B cell (primary cell): ENCODE measurements at regions not wholly inside any gene's neighbourhood (a gene's known extent, or its start where the extent isn't known, plus 50 kb on each side); places are given as distances from the start of the nearest gene placed in this dataset.

Experiments
- ATAC-seq: fragments of 200-7000 bp; cut with Tn5 transposase; one replicate; pipeline ENCODE4 v1.10.0; 2021; ENCODE audit warnings: low read depth, mild to moderate bottlenecking, moderate number of reproducible peaks, moderate library complexity
- CTCF ChIA-PET: fragments of 350-600 bp; sonication (Branson Sonifier 250); formaldehyde crosslinking; loops from one replicate; lab custom pipeline; 2021; ENCODE audit warnings: antibody characterized with exemption, inconsistent platforms; lab: Charles Lee
- POLR2A ChIA-PET: fragments of 350-600 bp; sonication (Branson Sonifier 250); formaldehyde crosslinking; loops from one replicate; lab custom pipeline; 2021; ENCODE audit warnings: antibody characterized with exemption; lab: Charles Lee
- DNase-seq: peaks from one replicate; pipeline ENCODE4 v3.0.0; 2013
- H2AFZ ChIP-seq: 2 replicates; pipeline ENCODE4 v1.6.1; 2012; ENCODE audit warnings: mild to moderate bottlenecking, low read depth, low read length; ENCODE audit not compliant: insufficient read depth, poor library complexity, severe bottlenecking
- H3K27ac ChIP-seq, 2 donors: 1 replicate in 1 of 2; 2 replicates in 1 of 2; pipeline ENCODE4 v1.5.1; 2012 to 2013; ENCODE audit warnings: low read length in 2 of 2, mild to moderate bottlenecking in 2 of 2, moderate library complexity in 1 of 2
- H3K27me3 ChIP-seq, 4 experiments: fragments of 200-600 bp in 1 of 4; sonication (generic) in 1 of 4; replicated peaks in 1 of 4; 1 replicate in 2 of 4; 2 replicates in 2 of 4; pipeline versions ENCODE4 v1.6.1 to v1.7.0; 2013 to 2016; ENCODE audit warnings: low read length in 3 of 4, mild to moderate bottlenecking in 2 of 4, mixed read lengths in 1 of 4, moderate library complexity in 1 of 4; ENCODE audit not compliant: insufficient read depth in 4 of 4, control insufficient read depth in 3 of 4; ENCODE audit errors: control extremely low read depth in 1 of 4
- H3K36me3 ChIP-seq, 2 experiments: replicated peaks in 1 of 2; 1 replicate in 1 of 2; 2 replicates in 1 of 2; pipeline versions ENCODE4 v1.6.1 to v1.7.1; 2013; ENCODE audit warnings: low read length in 1 of 2; ENCODE audit not compliant: insufficient read depth in 2 of 2, control insufficient read depth in 1 of 2; ENCODE audit errors: control extremely low read depth in 1 of 2, extremely low read depth in 1 of 2
- H3K4me1 ChIP-seq, 2 donors: fragments of 200-600 bp in 1 of 2; sonication (generic) in 1 of 2; 1 replicate in 1 of 2; 2 replicates in 1 of 2; pipeline versions ENCODE4 v1.5.1 to v1.6.1; 2013 to 2017; ENCODE audit warnings: low read length in 2 of 2; ENCODE audit not compliant: control insufficient read depth in 2 of 2, insufficient read depth in 2 of 2
- H3K4me2 ChIP-seq: replicated peaks from 2 replicates; pipeline ENCODE3; 2012; ENCODE audit warnings: mild to moderate bottlenecking, low read depth, low read length; ENCODE audit not compliant: poor library complexity, severe bottlenecking
- H3K4me3 ChIP-seq, 5 experiments: fragments of 200-600 bp in 1 of 5; sonication (generic) in 1 of 5; 1 replicate in 3 of 5; 2 replicates in 2 of 5; pipeline versions ENCODE4 v1.5.1 to v1.7.0; 2011 to 2016; ENCODE audit warnings: low read length in 4 of 5, mild to moderate bottlenecking in 4 of 5, low read depth in 2 of 5, control low read depth in 1 of 5, moderate library complexity in 1 of 5; ENCODE audit not compliant: insufficient read depth in 1 of 5; ENCODE audit errors: control extremely low read depth in 1 of 5, extremely low read depth in 1 of 5
- H3K79me2 ChIP-seq: fragments of 200-600 bp; sonication (generic); one replicate; pipeline ENCODE4 v1.6.0; 2016; ENCODE audit warnings: low read length; ENCODE audit not compliant: control insufficient read depth, insufficient read depth
- H3K9ac ChIP-seq: fragments of 200-600 bp; sonication (generic); 2 replicates; pipeline ENCODE4 v1.6.1; 2017; ENCODE audit warnings: mild to moderate bottlenecking, low read length, moderate library complexity
- H3K9me3 ChIP-seq, 3 donors: one replicate each; pipeline versions ENCODE4 v1.6.1 to v1.7.1; 2013; ENCODE audit warnings: low read length in 2 of 3; ENCODE audit not compliant: control insufficient read depth in 2 of 3, insufficient read depth in 1 of 3; ENCODE audit errors: control extremely low read depth in 1 of 3
- H4K20me1 ChIP-seq: 2 replicates; pipeline ENCODE4 v1.6.0; 2012; ENCODE audit warnings: mild to moderate bottlenecking, low read length; ENCODE audit not compliant: insufficient read depth, control insufficient read depth, poor library complexity, severe bottlenecking
- H3K27ac Mint-ChIP-seq: one replicate; pipeline ENCODE4 v1.8.0; 2021; ENCODE audit warnings: mixed read lengths
- H3K27me3 Mint-ChIP-seq: one replicate; pipeline ENCODE4 v1.8.0; 2021; ENCODE audit warnings: mixed read lengths
- H3K4me1 Mint-ChIP-seq: one replicate; pipeline ENCODE4 v1.8.0; 2021; ENCODE audit warnings: mixed read lengths
- H3K4me3 Mint-ChIP-seq: one replicate; pipeline ENCODE4 v1.8.0; 2021; ENCODE audit warnings: mixed read lengths
- H3K9me3 Mint-ChIP-seq: one replicate; pipeline ENCODE4 v1.8.0; 2022; ENCODE audit warnings: mixed read lengths; ENCODE audit not compliant: insufficient read depth
- EZH2 ChIP-seq: IDR thresholded peaks from 2 replicates; pipeline ENCODE4 v1.6.1; 2012; ENCODE audit warnings: borderline replicate concordance, low read depth, mild to moderate bottlenecking, moderate library complexity, low read length; ENCODE audit not compliant: insufficient read depth, poor library complexity, severe bottlenecking
- WGBS: methylation state at CpG from one replicate; pipeline ENCODE4 v1.1.5; 2013; ENCODE audit warnings: missing lambda C conversion rate; ENCODE audit not compliant: insufficient coverage; 5-methylcytosine and 5-hydroxymethylcytosine counted together
- intact Hi-C: fragments of 100-400 bp; cut with micrococcal nuclease; formaldehyde crosslinking; loops from one replicate; pipeline ENCODE4 v1.10.0; 2022
- TF ChIP-seq, protein P1 (sequence below): fragments of 200-600 bp; IDR thresholded peaks from one replicate; pipeline ENCODE4 v1.8.0; 2022; ENCODE audit warnings: antibody characterized with exemption, mild to moderate bottlenecking

DNA sequence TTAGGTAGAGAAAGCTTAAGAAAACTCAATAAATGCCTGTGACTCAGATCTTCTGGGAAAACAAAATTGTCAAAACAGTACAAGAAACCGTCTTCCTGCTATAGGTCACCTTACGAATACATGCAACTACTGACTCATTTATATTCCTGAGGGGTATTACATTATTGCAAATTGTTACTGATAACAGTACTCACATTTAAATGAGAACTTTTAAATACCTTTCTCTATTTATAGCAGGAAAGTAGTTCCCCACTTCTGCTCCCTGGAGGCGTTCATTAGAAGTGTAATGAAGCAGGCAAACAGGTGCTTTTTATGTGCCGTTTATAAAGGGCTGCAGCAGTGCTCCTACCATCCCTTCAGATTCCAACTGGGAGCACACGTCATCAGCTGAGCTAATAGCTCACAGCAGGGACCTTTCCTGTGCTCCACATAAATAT, 65.1 kb upstream of the RPRM start:
- no peak overlapping the region for H3K4me3 ChIP-seq
- H3K79me2 ChIP-seq, result no peaks in the 10 kb centered on the region
- ATAC-seq (no peak), DNase-seq (no peak)
- no peak overlapping the region for H3K4me2 ChIP-seq
- no peaks in the 10 kb centered on the region for H3K27me3 Mint-ChIP-seq
- H4K20me1 ChIP-seq, result no peaks in the 10 kb centered on the region
- CTCF ChIA-PET, result no interaction called here
- no peaks in the 10 kb centered on the region for H3K4me1 ChIP-seq
- no peaks in the 10 kb centered on the region for H3K27me3 ChIP-seq
- TF ChIP-seq, protein P1, sequence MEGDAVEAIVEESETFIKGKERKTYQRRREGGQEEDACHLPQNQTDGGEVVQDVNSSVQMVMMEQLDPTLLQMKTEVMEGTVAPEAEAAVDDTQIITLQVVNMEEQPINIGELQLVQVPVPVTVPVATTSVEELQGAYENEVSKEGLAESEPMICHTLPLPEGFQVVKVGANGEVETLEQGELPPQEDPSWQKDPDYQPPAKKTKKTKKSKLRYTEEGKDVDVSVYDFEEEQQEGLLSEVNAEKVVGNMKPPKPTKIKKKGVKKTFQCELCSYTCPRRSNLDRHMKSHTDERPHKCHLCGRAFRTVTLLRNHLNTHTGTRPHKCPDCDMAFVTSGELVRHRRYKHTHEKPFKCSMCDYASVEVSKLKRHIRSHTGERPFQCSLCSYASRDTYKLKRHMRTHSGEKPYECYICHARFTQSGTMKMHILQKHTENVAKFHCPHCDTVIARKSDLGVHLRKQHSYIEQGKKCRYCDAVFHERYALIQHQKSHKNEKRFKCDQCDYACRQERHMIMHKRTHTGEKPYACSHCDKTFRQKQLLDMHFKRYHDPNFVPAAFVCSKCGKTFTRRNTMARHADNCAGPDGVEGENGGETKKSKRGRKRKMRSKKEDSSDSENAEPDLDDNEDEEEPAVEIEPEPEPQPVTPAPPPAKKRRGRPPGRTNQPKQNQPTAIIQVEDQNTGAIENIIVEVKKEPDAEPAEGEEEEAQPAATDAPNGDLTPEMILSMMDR, result no peak
- TF ChIP-seq EZH2, result no peak
- no peak overlapping the region for H3K4me3 Mint-ChIP-seq
- peaks cover 8% of the 10 kb centered on the region for H3K9me3 Mint-ChIP-seq
- H3K4me1 Mint-ChIP-seq, result no peaks in the 10 kb centered on the region
- intact Hi-C loops, result no loop called here
- H2AFZ ChIP-seq, result no peak overlapping the region
- H3K9ac ChIP-seq, result no peak overlapping the region
- H3K9me3 ChIP-seq, result peaks cover 0 to 8% (median 4%) of the 10 kb centered on the region in 3 donors
- no peaks in the 10 kb centered on the region for H3K36me3 ChIP-seq
- H3K27ac ChIP-seq, result no peak overlapping the region
- 20% methylated on average over 1 of the region's 5 CpGs for WGBS
- POLR2A ChIA-PET, result no interaction called here
- no peak overlapping the region for H3K27ac Mint-ChIP-seq

DNA sequence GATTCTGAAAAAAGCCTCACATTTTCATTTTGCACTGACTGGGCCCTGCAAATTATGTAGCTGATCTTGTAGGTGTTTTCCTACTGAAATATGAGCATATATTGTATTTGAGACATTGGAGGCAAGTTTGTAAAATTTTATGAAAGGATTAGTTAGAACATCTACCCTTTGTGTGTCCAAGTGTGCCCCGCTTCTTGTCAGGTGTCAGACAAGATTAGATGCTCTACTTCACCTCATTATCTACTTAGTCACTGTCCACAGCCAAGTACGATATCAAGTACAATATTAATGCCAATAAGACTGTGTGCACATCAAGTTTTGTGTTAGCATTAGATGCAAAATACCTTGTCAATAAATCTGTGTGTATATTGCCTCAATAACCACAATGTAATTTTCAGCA, 67.8 kb upstream of the RPRM start:
- ATAC-seq, result no peak
- no peaks in the 10 kb centered on the region for H3K4me1 Mint-ChIP-seq
- no peak overlapping the region for H3K27ac ChIP-seq
- intact Hi-C loops, result no loop called here
- no peak overlapping the region for H3K4me3 Mint-ChIP-seq
- ChIA-PET CTCF (no interaction called here), POLR2A (no interaction called here)
- no peak overlapping the region for H3K4me2 ChIP-seq
- no peak overlapping the region for H3K4me3 ChIP-seq
- H3K4me1 ChIP-seq, result no peaks in the 10 kb centered on the region
- no peak overlapping the region for H2AFZ ChIP-seq
- no peaks in the 10 kb centered on the region for H4K20me1 ChIP-seq
- peaks cover 2% of the 10 kb centered on the region for H3K9me3 Mint-ChIP-seq
- no peaks in the 10 kb centered on the region for H3K27me3 Mint-ChIP-seq
- H3K27me3 ChIP-seq, result no peaks in the 10 kb centered on the region
- no peaks in the 10 kb centered on the region for H3K9me3 ChIP-seq
- TF ChIP-seq, protein P1, result no peak
- TF ChIP-seq EZH2, result no peak
- no peak overlapping the region for H3K27ac Mint-ChIP-seq
- no peak for DNase-seq
- no peak overlapping the region for H3K9ac ChIP-seq
- H3K36me3 ChIP-seq, result no peaks in the 10 kb centered on the region
- no CpG with 5 or more reads among the region's 2 CpGs for WGBS
- no peaks in the 10 kb centered on the region for H3K79me2 ChIP-seq
